Neural crest cell (in vitro differentiated cells): ENCODE measurements at regions not wholly inside any gene's neighbourhood (a gene's known extent, or its start where the extent isn't known, plus 50 kb on each side); places are given as distances from the start of the nearest gene placed in this dataset.

Experiments
- DNase-seq: peaks from one replicate; pipeline ENCODE4 v3.0.0; 2021; ENCODE audit warnings: low read depth, mixed read lengths, low spot score
- H3K27ac Mint-ChIP-seq: one replicate; pipeline ENCODE4 v1.8.0; 2021; ENCODE audit warnings: mild to moderate bottlenecking, mixed read lengths; ENCODE audit not compliant: unreplicated experiment
- H3K27me3 Mint-ChIP-seq: 2 replicates; pipeline ENCODE4 v1.8.0; 2021; ENCODE audit warnings: low read depth, mild to moderate bottlenecking, mixed read lengths
- H3K36me3 Mint-ChIP-seq: 2 replicates; pipeline ENCODE4 v1.8.0; 2021; ENCODE audit warnings: low read depth, mild to moderate bottlenecking, mixed read lengths
- H3K4me1 Mint-ChIP-seq: 2 replicates; pipeline ENCODE4 v1.8.0; 2021; ENCODE audit warnings: mixed read lengths
- H3K4me3 Mint-ChIP-seq: one replicate; pipeline ENCODE4 v1.8.0; 2021; ENCODE audit warnings: mild to moderate bottlenecking, mixed read lengths
- H3K9me3 Mint-ChIP-seq: 2 replicates; pipeline ENCODE4 v1.8.0; 2021; ENCODE audit warnings: mixed read lengths
- TF ChIP-seq, protein P1 (sequence below): fragments of 200-600 bp; sonication (generic); conservative IDR thresholded peaks from 2 replicates; pipeline ENCODE4 v1.5.0; 2021; ENCODE audit warnings: antibody characterized with exemption, mild to moderate bottlenecking

- no peaks in the 10 kb centered on the region for H3K9me3 Mint-ChIP-seq
- DNase-seq: no peak
- TF ChIP-seq, protein P1, sequence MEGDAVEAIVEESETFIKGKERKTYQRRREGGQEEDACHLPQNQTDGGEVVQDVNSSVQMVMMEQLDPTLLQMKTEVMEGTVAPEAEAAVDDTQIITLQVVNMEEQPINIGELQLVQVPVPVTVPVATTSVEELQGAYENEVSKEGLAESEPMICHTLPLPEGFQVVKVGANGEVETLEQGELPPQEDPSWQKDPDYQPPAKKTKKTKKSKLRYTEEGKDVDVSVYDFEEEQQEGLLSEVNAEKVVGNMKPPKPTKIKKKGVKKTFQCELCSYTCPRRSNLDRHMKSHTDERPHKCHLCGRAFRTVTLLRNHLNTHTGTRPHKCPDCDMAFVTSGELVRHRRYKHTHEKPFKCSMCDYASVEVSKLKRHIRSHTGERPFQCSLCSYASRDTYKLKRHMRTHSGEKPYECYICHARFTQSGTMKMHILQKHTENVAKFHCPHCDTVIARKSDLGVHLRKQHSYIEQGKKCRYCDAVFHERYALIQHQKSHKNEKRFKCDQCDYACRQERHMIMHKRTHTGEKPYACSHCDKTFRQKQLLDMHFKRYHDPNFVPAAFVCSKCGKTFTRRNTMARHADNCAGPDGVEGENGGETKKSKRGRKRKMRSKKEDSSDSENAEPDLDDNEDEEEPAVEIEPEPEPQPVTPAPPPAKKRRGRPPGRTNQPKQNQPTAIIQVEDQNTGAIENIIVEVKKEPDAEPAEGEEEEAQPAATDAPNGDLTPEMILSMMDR: no peak
- H3K4me3 Mint-ChIP-seq: no peak overlapping the region
- H3K4me1 Mint-ChIP-seq: peaks cover 16% of the 10 kb centered on the region
- H3K27me3 Mint-ChIP-seq: peaks cover 85% of the 10 kb centered on the region
- H3K27ac Mint-ChIP-seq: no peak overlapping the region
- H3K36me3 Mint-ChIP-seq: no peaks in the 10 kb centered on the region
Measured at GRCh38 chr9:97747201-97747965, 50.2 kb upstream of the XPA start.

GRCh38 chr9:97748525-97748924 is 51.4 kb upstream of the XPA start:
- no peak for DNase-seq
- Mint-ChIP-seq H3K27ac (no peak overlapping the region), H3K36me3 (no peaks in the 10 kb centered on the region), H3K27me3 (peaks cover 85% of the 10 kb centered on the region), H3K4me1 (peaks cover 16% of the 10 kb centered on the region), H3K4me3 (no peak overlapping the region), H3K9me3 (peaks cover under 1% of the 10 kb centered on the region)
- TF ChIP-seq, protein P1: no peak

- peaks cover 81% of the 10 kb centered on the region for H3K27me3 Mint-ChIP-seq
- peaks cover 16% of the 10 kb centered on the region for H3K4me1 Mint-ChIP-seq
- H3K4me3 Mint-ChIP-seq: no peak overlapping the region
- H3K27ac Mint-ChIP-seq: no peak overlapping the region
- H3K36me3 Mint-ChIP-seq: no peaks in the 10 kb centered on the region
- DNase-seq: no peak
- TF ChIP-seq, protein P1: no peak
- H3K9me3 Mint-ChIP-seq: peaks cover 2% of the 10 kb centered on the region
Measured at GRCh38 chr9:97749928-97750327, 52.8 kb upstream of the XPA start.

DNA sequence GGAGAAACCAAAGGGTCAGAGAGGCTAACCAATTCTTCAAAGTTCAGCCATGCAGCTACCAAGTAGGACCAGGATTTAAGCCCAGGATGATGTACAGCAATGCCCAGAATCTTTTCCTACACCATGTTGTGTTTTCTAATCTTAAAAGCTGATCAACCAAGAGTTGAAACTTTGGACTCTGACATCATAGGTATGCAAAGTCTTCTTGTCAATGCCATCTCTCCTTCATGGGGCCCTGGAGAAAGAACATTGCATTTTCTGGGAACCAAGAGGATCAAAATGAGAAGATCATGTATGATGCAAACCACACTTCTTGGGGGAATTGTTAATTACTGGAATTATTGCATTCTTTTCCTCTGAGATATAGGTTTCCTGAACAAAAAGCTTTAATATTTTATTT is 54.4 kb upstream of the XPA start:
- H3K36me3 Mint-ChIP-seq: no peaks in the 10 kb centered on the region
- TF ChIP-seq, protein P1: no peak
- peaks cover 16% of the 10 kb centered on the region for H3K4me1 Mint-ChIP-seq
- H3K4me3 Mint-ChIP-seq: no peak overlapping the region
- no peak for DNase-seq
- H3K9me3 Mint-ChIP-seq: peaks cover 9% of the 10 kb centered on the region
- peaks cover 73% of the 10 kb centered on the region for H3K27me3 Mint-ChIP-seq
- no peak overlapping the region for H3K27ac Mint-ChIP-seq

GRCh38 chr9:97752274-97752673 is 55.1 kb upstream of the XPA start:
- Mint-ChIP-seq H3K36me3 (no peaks in the 10 kb centered on the region), H3K4me3 (no peak overlapping the region), H3K27ac (no peak overlapping the region), H3K27me3 (peaks cover 73% of the 10 kb centered on the region), H3K9me3 (peaks cover 10% of the 10 kb centered on the region), H3K4me1 (peaks cover 10% of the 10 kb centered on the region)
- TF ChIP-seq, protein P1: no peak
- no peak for DNase-seq
